ENCODE measurements at regions not wholly inside any gene's neighbourhood (a gene's known extent, or its start where the extent isn't known, plus 50 kb on each side); places are given as distances from the start of the nearest gene placed in this dataset.

- no peak for TF ChIP-seq CTCF (IDR thresholded peaks at IDR 0.05; ENCODE audit: borderline replicate concordance, extremely low read depth, low read length, poor library complexity, severe bottlenecking)
- no peak for TF ChIP-seq EZH2 (IDR thresholded peaks at IDR 0.05; ENCODE audit: borderline replicate concordance, low read depth, low read length, severe bottlenecking)
Observed at GRCh38 chr1:90143591-90143990, 148.7 kb downstream of the ZNF326 start.

All from DND-41 (cell line).